22Rv1 (cell line): ENCODE measurements at regions not wholly inside any gene's neighbourhood (a gene's known extent, or its start where the extent isn't known, plus 50 kb on each side); places are given as distances from the start of the nearest gene placed in this dataset.

ENCODE experiments used
- ZFX ChIP-seq: fragments of 450-650 bp; IDR thresholded peaks from 2 replicates; pipeline ENCODE4 v1.6.1; 2017; ENCODE audit warnings: antibody characterized with exemption, borderline replicate concordance
- TF ChIP-seq, protein P1 (sequence below): fragments of 450-650 bp; IDR thresholded peaks from 2 replicates; pipeline ENCODE4 v1.5.1; 2017; ENCODE audit warnings: mild to moderate bottlenecking

DNA sequence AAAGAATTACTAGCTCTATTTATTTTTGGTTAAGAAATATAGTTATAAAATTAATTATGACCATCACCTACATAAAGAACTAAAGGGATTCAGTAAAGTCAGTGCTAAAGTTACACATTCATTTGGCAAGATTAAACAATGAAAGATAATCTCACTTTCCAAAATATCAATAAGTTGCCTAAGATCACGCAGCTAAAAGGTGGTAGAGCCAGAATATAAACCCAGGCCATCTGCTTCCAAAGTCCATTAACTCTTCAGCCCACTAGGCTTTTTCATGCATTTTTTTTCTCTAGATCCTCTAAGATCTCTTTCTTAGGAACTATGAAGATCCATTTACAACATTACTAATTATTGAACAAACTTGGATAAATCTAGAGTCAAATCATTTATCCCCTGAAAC is 66.6 kb upstream of the RND3 start:
- TF ChIP-seq, protein P1, sequence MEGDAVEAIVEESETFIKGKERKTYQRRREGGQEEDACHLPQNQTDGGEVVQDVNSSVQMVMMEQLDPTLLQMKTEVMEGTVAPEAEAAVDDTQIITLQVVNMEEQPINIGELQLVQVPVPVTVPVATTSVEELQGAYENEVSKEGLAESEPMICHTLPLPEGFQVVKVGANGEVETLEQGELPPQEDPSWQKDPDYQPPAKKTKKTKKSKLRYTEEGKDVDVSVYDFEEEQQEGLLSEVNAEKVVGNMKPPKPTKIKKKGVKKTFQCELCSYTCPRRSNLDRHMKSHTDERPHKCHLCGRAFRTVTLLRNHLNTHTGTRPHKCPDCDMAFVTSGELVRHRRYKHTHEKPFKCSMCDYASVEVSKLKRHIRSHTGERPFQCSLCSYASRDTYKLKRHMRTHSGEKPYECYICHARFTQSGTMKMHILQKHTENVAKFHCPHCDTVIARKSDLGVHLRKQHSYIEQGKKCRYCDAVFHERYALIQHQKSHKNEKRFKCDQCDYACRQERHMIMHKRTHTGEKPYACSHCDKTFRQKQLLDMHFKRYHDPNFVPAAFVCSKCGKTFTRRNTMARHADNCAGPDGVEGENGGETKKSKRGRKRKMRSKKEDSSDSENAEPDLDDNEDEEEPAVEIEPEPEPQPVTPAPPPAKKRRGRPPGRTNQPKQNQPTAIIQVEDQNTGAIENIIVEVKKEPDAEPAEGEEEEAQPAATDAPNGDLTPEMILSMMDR = no peak
- no peak for TF ChIP-seq ZFX
